Endodermal cell (in vitro differentiated cells): ENCODE measurements at regions not wholly inside any gene's neighbourhood (a gene's known extent, or its start where the extent isn't known, plus 50 kb on each side); places are given as distances from the start of the nearest gene placed in this dataset.

Source experiments
- DNase-seq: peaks from one replicate; pipeline ENCODE4 v3.0.0-alpha.2; 2017
- H3K27ac ChIP-seq: 2 replicates; pipeline ENCODE4 v1.5.1; 2013; ENCODE audit warnings: mild to moderate bottlenecking, low read depth, low read length, moderate library complexity
- H3K27me3 ChIP-seq: 2 replicates; pipeline ENCODE4 v1.6.1; 2013; ENCODE audit warnings: mild to moderate bottlenecking, low read length, moderate library complexity; ENCODE audit not compliant: insufficient read depth, control insufficient read depth, poor library complexity, severe bottlenecking
- H3K36me3 ChIP-seq: 2 replicates; pipeline ENCODE4 v1.7.0; 2013; ENCODE audit warnings: mild to moderate bottlenecking, low read length, moderate library complexity; ENCODE audit not compliant: control insufficient read depth, insufficient read depth
- H3K4me1 ChIP-seq: one replicate; pipeline ENCODE4 v1.7.0; 2013; ENCODE audit warnings: low read length; ENCODE audit not compliant: control insufficient read depth, insufficient read depth
- H3K4me3 ChIP-seq: 2 replicates; pipeline ENCODE4 v1.5.1; 2013; ENCODE audit warnings: mild to moderate bottlenecking, low read length, moderate library complexity
- H3K9ac ChIP-seq: 2 replicates; pipeline ENCODE4 v1.6.1; 2013; ENCODE audit warnings: mild to moderate bottlenecking, low read length, moderate library complexity; ENCODE audit not compliant: poor library complexity, severe bottlenecking; ENCODE audit errors: extremely low read depth
- H3K9me3 ChIP-seq: 2 replicates; pipeline ENCODE4 v1.6.1; 2013; ENCODE audit warnings: mild to moderate bottlenecking, low read length, moderate library complexity; ENCODE audit not compliant: control insufficient read depth
- H3K27ac Mint-ChIP-seq: 2 replicates; pipeline ENCODE4 v1.8.0; 2020; ENCODE audit warnings: mixed read lengths
- H3K27me3 Mint-ChIP-seq: 2 replicates; pipeline ENCODE4 v1.8.0; 2021; ENCODE audit warnings: mild to moderate bottlenecking, mixed read lengths; ENCODE audit not compliant: insufficient read depth
- H3K36me3 Mint-ChIP-seq: 2 replicates; pipeline ENCODE4 v1.8.0; 2020; ENCODE audit warnings: low read depth, mixed read lengths
- H3K4me1 Mint-ChIP-seq: 2 replicates; pipeline ENCODE4 v1.8.0; 2020; ENCODE audit warnings: mixed read lengths
- H3K4me3 Mint-ChIP-seq: 2 replicates; pipeline ENCODE4 v1.8.0; 2020; ENCODE audit warnings: mild to moderate bottlenecking, moderate library complexity, mixed read lengths
- H3K9me3 Mint-ChIP-seq: 2 replicates; pipeline ENCODE4 v1.8.0; 2020; ENCODE audit warnings: mild to moderate bottlenecking, mixed read lengths
- CTCF ChIP-seq: fragments of 200-600 bp; sonication (generic); conservative IDR thresholded peaks from 2 replicates; pipeline ENCODE4 v1.5.0; 2021; ENCODE audit warnings: antibody characterized with exemption, mild to moderate bottlenecking
- WGBS, 2 experiments: methylation state at CpG; one replicate each; pipeline versions ENCODE4 v1.1.5 to v1.1.7; 2013; ENCODE audit warnings: missing lambda C conversion rate in 2 of 2, mixed read lengths in 1 of 2; ENCODE audit not compliant: insufficient coverage in 1 of 2, insufficient read length in 1 of 2; 5-methylcytosine and 5-hydroxymethylcytosine counted together

- Histone ChIP-seq H3K4me3 (no peak overlapping the region), H3K36me3 (no peaks in the 10 kb centered on the region), H3K9ac (no peak overlapping the region), H3K27me3 (no peaks in the 10 kb centered on the region), H3K27ac (no peak overlapping the region), H3K9me3 (no peaks in the 10 kb centered on the region), H3K4me1 (peaks cover 10% of the 10 kb centered on the region)
- Mint-ChIP-seq H3K4me1 (peaks cover 28% of the 10 kb centered on the region), H3K27ac (no peak overlapping the region), H3K4me3 (no peak overlapping the region), H3K9me3 (no peaks in the 10 kb centered on the region), H3K36me3 (no peaks in the 10 kb centered on the region), H3K27me3 (peaks cover 13% of the 10 kb centered on the region)
- peak; percentile 88 for DNase-seq
- TF ChIP-seq CTCF, result no peak
- WGBS, 2 experiments, result 0 to 49% methylated on average over 2 to 10 of the region's 10 CpGs
These were observed 335.1 kb downstream of the CYRIA start for GRCh38 chr2:16330571-16330970.

GRCh38 chr2:16330012-16330411, 335.6 kb downstream of the CYRIA start:
- Histone ChIP-seq H3K4me1 (peaks cover 5% of the 10 kb centered on the region), H3K36me3 (no peaks in the 10 kb centered on the region), H3K4me3 (no peak overlapping the region), H3K27ac (peak overlapping the region; percentile 83), H3K27me3 (no peaks in the 10 kb centered on the region), H3K9ac (no peak overlapping the region), H3K9me3 (no peaks in the 10 kb centered on the region)
- Mint-ChIP-seq H3K27me3 (peaks cover 13% of the 10 kb centered on the region), H3K4me3 (no peak overlapping the region), H3K4me1 (peaks cover 23% of the 10 kb centered on the region), H3K9me3 (no peaks in the 10 kb centered on the region), H3K36me3 (no peaks in the 10 kb centered on the region), H3K27ac (no peak overlapping the region)
- DNase-seq, result peak; percentile 72
- no peak for TF ChIP-seq CTCF
- 44 to 63% methylated on average over 4 to 8 of the region's 8 CpGs for WGBS, 2 experiments

- no peaks in the 10 kb centered on the region for H3K9me3 ChIP-seq
- H3K4me1 ChIP-seq, result no peaks in the 10 kb centered on the region
- H3K4me3 Mint-ChIP-seq, result no peak overlapping the region
- H3K27ac Mint-ChIP-seq, result no peak overlapping the region
- H3K27ac ChIP-seq, result no peak overlapping the region
- H3K4me1 Mint-ChIP-seq, result peaks cover 18% of the 10 kb centered on the region
- no peaks in the 10 kb centered on the region for H3K36me3 ChIP-seq
- H3K27me3 ChIP-seq, result no peaks in the 10 kb centered on the region
- H3K9ac ChIP-seq, result no peak overlapping the region
- H3K4me3 ChIP-seq, result no peak overlapping the region
- H3K36me3 Mint-ChIP-seq, result no peaks in the 10 kb centered on the region
- no peaks in the 10 kb centered on the region for H3K9me3 Mint-ChIP-seq
- no peak for TF ChIP-seq CTCF
- peaks cover 13% of the 10 kb centered on the region for H3K27me3 Mint-ChIP-seq
- no peak for DNase-seq
- WGBS, 2 experiments, result 83 to 85% methylated on average over 6 to 7 of the region's 7 CpGs
These were observed 336.2 kb downstream of the CYRIA start for GRCh38 chr2:16329421-16329820.
